ENCODE measurements at regions not wholly inside any gene's neighbourhood (a gene's known extent, or its start where the extent isn't known, plus 50 kb on each side); places are given as distances from the start of the nearest gene placed in this dataset.

GRCh38 chr13:103196356-103196755, 130.1 kb upstream of the SLC10A2 start:
- Histone ChIP-seq H3K4me1 (ENCODE audit: control insufficient read depth in 1 of 2, insufficient read depth in 1 of 2, low read depth in 1 of 2, low read length in 1 of 2) (no peaks in the 10 kb centered on the region), H3K36me3 (no peaks in the 10 kb centered on the region), H3K9me3 (no peaks in the 10 kb centered on the region), H3K27me3 (no peaks in the 10 kb centered on the region), H3K4me3 (ENCODE audit: low read depth in 1 of 2, low read length in 1 of 2) (no peak overlapping the region), H3K27ac (no peak overlapping the region)
- TF ChIP-seq CTCF (IDR thresholded peaks at IDR 0.05) = no peak

GRCh38 chr13:103195762-103196161, 129.5 kb upstream of the SLC10A2 start:
- H3K9me3 ChIP-seq = no peaks in the 10 kb centered on the region
- no peak for TF ChIP-seq CTCF (IDR thresholded peaks at IDR 0.05)
- no peak overlapping the region for H3K4me3 ChIP-seq (ENCODE audit: low read depth in 1 of 2, low read length in 1 of 2)
- no peak overlapping the region for H3K27ac ChIP-seq
- no peaks in the 10 kb centered on the region for H3K4me1 ChIP-seq (ENCODE audit: control insufficient read depth in 1 of 2, insufficient read depth in 1 of 2, low read depth in 1 of 2, low read length in 1 of 2)
- no peaks in the 10 kb centered on the region for H3K36me3 ChIP-seq
- no peaks in the 10 kb centered on the region for H3K27me3 ChIP-seq

- Histone ChIP-seq H3K36me3 (no peaks in the 10 kb centered on the region), H3K27me3 (no peaks in the 10 kb centered on the region), H3K27ac (no peak overlapping the region), H3K9me3 (no peaks in the 10 kb centered on the region), H3K4me3 (ENCODE audit: low read depth in 1 of 2, low read length in 1 of 2) (no peak overlapping the region), H3K4me1 (ENCODE audit: control insufficient read depth in 1 of 2, insufficient read depth in 1 of 2, low read depth in 1 of 2, low read length in 1 of 2) (no peaks in the 10 kb centered on the region)
- TF ChIP-seq CTCF (IDR thresholded peaks at IDR 0.05) = no peak
These were observed 128.7 kb upstream of the SLC10A2 start for GRCh38 chr13:103194871-103195270.

- H3K9me3 ChIP-seq = no peaks in the 10 kb centered on the region
- H3K36me3 ChIP-seq = no peaks in the 10 kb centered on the region
- no peak for TF ChIP-seq CTCF (IDR thresholded peaks at IDR 0.05)
- no peak overlapping the region for H3K4me3 ChIP-seq (ENCODE audit: low read depth in 1 of 2, low read length in 1 of 2)
- H3K27ac ChIP-seq = no peak overlapping the region
- no peaks in the 10 kb centered on the region for H3K4me1 ChIP-seq (ENCODE audit: control insufficient read depth in 1 of 2, insufficient read depth in 1 of 2, low read depth in 1 of 2, low read length in 1 of 2)
- H3K27me3 ChIP-seq = no peaks in the 10 kb centered on the region
These were observed 126.4 kb upstream of the SLC10A2 start for GRCh38 chr13:103192511-103193135.

- TF ChIP-seq CTCF (IDR thresholded peaks at IDR 0.05) = no peak
- H3K9me3 ChIP-seq = no peaks in the 10 kb centered on the region
- H3K36me3 ChIP-seq = no peaks in the 10 kb centered on the region
- H3K27me3 ChIP-seq = no peaks in the 10 kb centered on the region
- H3K4me3 ChIP-seq (ENCODE audit: low read depth in 1 of 2, low read length in 1 of 2) = no peak overlapping the region
- H3K4me1 ChIP-seq (ENCODE audit: control insufficient read depth in 1 of 2, insufficient read depth in 1 of 2, low read depth in 1 of 2, low read length in 1 of 2) = no peaks in the 10 kb centered on the region
- H3K27ac ChIP-seq = no peak overlapping the region
These were observed 124.6 kb upstream of the SLC10A2 start for GRCh38 chr13:103190841-103191240.

All from neutrophil (primary cell).